IMR-90 (cell line): ENCODE measurements at regions not wholly inside any gene's neighbourhood (a gene's known extent, or its start where the extent isn't known, plus 50 kb on each side); places are given as distances from the start of the nearest gene placed in this dataset.
A peak's percentile ranks its signal among the peaks of the same experiment; 100 is the strongest.

Experiments used
- ATAC-seq: fragments of 200-7000 bp; cut with Tn5 transposase; 2 replicates; pipeline ENCODE4 v1.9.1; 2020; ENCODE audit warnings: low read depth, mild to moderate bottlenecking, moderate library complexity
- BruUV-seq: library from RNA; stranded (reverse); fragments of 400-500 nt; replicated peaks from 2 replicates; lab custom pipeline; 2021; lab: Mats Ljungman, UMichigan
- CTCF ChIA-PET: fragments of 300-600 bp; formaldehyde crosslinking; extraction: SDS; loops from one replicate; lab custom pipeline; 2021; ENCODE audit warnings: antibody characterized with exemption; lab: Yijun Ruan, JAX
- POLR2A ChIA-PET: fragments of 300-600 bp; sonication (Branson Sonifier 250); formaldehyde crosslinking; loops from one replicate; lab custom pipeline; 2022; ENCODE audit warnings: antibody characterized with exemption; ENCODE audit not compliant: unreplicated experiment; lab: Charles Lee
- DNase-seq: peaks from one replicate; pipeline ENCODE4 v3.0.0; 2013
- H2AFZ ChIP-seq: replicated peaks from 2 replicates; pipeline ENCODE3; 2013; ENCODE audit warnings: low read length, mild to moderate bottlenecking; ENCODE audit not compliant: poor library complexity
- H2AK5ac ChIP-seq: 2 replicates; pipeline ENCODE4 v1.6.1; 2013; ENCODE audit warnings: low read depth, low read length, inconsistent platforms
- H2AK9ac ChIP-seq: replicated peaks from 2 replicates; pipeline ENCODE3; 2013; ENCODE audit warnings: mild to moderate bottlenecking, low read depth, low read length, moderate library complexity; ENCODE audit not compliant: poor library complexity
- H2BK120ac ChIP-seq: 2 replicates; pipeline ENCODE4 v1.6.1; 2013; ENCODE audit warnings: low read depth, low read length, inconsistent platforms
- H2BK15ac ChIP-seq: 3 replicates; pipeline ENCODE4 v1.6.1; 2013; ENCODE audit warnings: low read depth, low read length, inconsistent platforms
- H2BK20ac ChIP-seq: 2 replicates; pipeline ENCODE4 v1.6.1; 2013; ENCODE audit warnings: low read depth, mild to moderate bottlenecking, inconsistent platforms, low read length, moderate library complexity
- H2BK5ac ChIP-seq: 2 replicates; pipeline ENCODE4 v1.6.1; 2013; ENCODE audit warnings: mild to moderate bottlenecking, low read depth, low read length, inconsistent platforms; ENCODE audit not compliant: poor library complexity, severe bottlenecking
- H3K14ac ChIP-seq: replicated peaks from 2 replicates; pipeline ENCODE4 v1.6.1; 2013; ENCODE audit warnings: low read depth, low read length, inconsistent platforms
- H3K18ac ChIP-seq: 2 replicates; pipeline ENCODE4 v1.6.1; 2013; ENCODE audit warnings: low read depth, low read length, control low read depth
- H3K23ac ChIP-seq: 2 replicates; pipeline ENCODE4 v1.6.1; 2013; ENCODE audit warnings: low read depth, low read length, inconsistent platforms
- H3K27ac ChIP-seq: 2 replicates; pipeline ENCODE4 v1.5.1; 2013; ENCODE audit warnings: mild to moderate bottlenecking, control low read depth, low read length; ENCODE audit not compliant: insufficient read depth
- H3K27me3 ChIP-seq: 2 replicates; pipeline ENCODE4 v1.6.1; 2013; ENCODE audit warnings: low read length; ENCODE audit not compliant: control insufficient read depth, insufficient read depth
- H3K36me3 ChIP-seq: 2 replicates; pipeline ENCODE4 v1.6.1; 2013; ENCODE audit warnings: low read length, mixed read lengths; ENCODE audit not compliant: control insufficient read depth, insufficient read depth
- H3K4ac ChIP-seq: 2 replicates; pipeline ENCODE4 v1.6.1; 2013; ENCODE audit warnings: low read depth, low read length, inconsistent platforms
- H3K4me1 ChIP-seq: 2 replicates; pipeline ENCODE4 v1.6.1; 2013; ENCODE audit warnings: low read length, mixed read lengths; ENCODE audit not compliant: control insufficient read depth, insufficient read depth
- H3K4me2 ChIP-seq: 2 replicates; pipeline ENCODE4 v1.6.1; 2013; ENCODE audit warnings: low read depth, mild to moderate bottlenecking, control low read depth, low read length, moderate library complexity
- H3K4me3 ChIP-seq: 2 replicates; pipeline ENCODE4 v1.5.1; 2013; ENCODE audit warnings: low read depth, mild to moderate bottlenecking, control low read depth, low read length, moderate library complexity; ENCODE audit not compliant: insufficient read depth
- H3K56ac ChIP-seq: 2 replicates; pipeline ENCODE4 v1.6.1; 2013; ENCODE audit warnings: low read length, inconsistent platforms; ENCODE audit not compliant: insufficient read depth; ENCODE audit errors: extremely low read depth
- H3K79me1 ChIP-seq, 2 experiments: 2 replicates each; pipeline ENCODE4 v1.6.1; 2013; ENCODE audit warnings: low read length in 2 of 2, inconsistent platforms in 1 of 2, low read depth in 1 of 2
- H3K9ac ChIP-seq: 2 replicates; pipeline ENCODE4 v1.6.1; 2013; ENCODE audit warnings: low read depth, low read length, control low read depth
- H3K9me1 ChIP-seq: 2 replicates; pipeline ENCODE4 v1.6.1; 2013; ENCODE audit warnings: low read length, inconsistent platforms; ENCODE audit not compliant: insufficient read depth
- H3K9me3 ChIP-seq: 2 replicates; pipeline ENCODE4 v1.6.1; 2013; ENCODE audit warnings: low read length; ENCODE audit not compliant: control insufficient read depth, insufficient read depth
- H4K20me1 ChIP-seq: 2 replicates; pipeline ENCODE4 v1.6.1; 2013; ENCODE audit warnings: low read length, inconsistent platforms; ENCODE audit not compliant: insufficient read depth
- H4K5ac ChIP-seq: 2 replicates; pipeline ENCODE4 v1.6.1; 2013; ENCODE audit warnings: mild to moderate bottlenecking, low read depth, low read length, control low read depth
- H4K8ac ChIP-seq, 2 experiments: 2 replicates each; pipeline ENCODE4 v1.6.1; 2013; ENCODE audit warnings: low read depth in 2 of 2, low read length in 2 of 2, control low read depth in 1 of 2, inconsistent platforms in 1 of 2
- H4K91ac ChIP-seq: 2 replicates; pipeline ENCODE4 v1.6.1; 2013; ENCODE audit warnings: low read depth, low read length, inconsistent platforms; ENCODE audit not compliant: insufficient read depth
- BHLHE40 ChIP-seq: fragments of 150-350 bp; IDR thresholded peaks from 2 replicates; pipeline ENCODE4 v1.6.1; 2016; ENCODE audit warnings: mild to moderate bottlenecking, low read depth, low read length
- CEBPB ChIP-seq: IDR thresholded peaks from 2 replicates; pipeline ENCODE4 v1.6.1; 2012; ENCODE audit warnings: low read depth, low read length, improper control_type of control experiment
- CHD1 ChIP-seq: IDR thresholded peaks from 2 replicates; pipeline ENCODE4 v1.6.1; 2012; ENCODE audit warnings: low read depth, low read length, improper control_type of control experiment
- CTCF ChIP-seq: conservative IDR thresholded peaks from 2 replicates; pipeline ENCODE4 v1.5.1; 2012; ENCODE audit warnings: mild to moderate bottlenecking, low read depth, low read length, improper control_type of control experiment
- FOS ChIP-seq: fragments of 150-350 bp; IDR thresholded peaks from 2 replicates; pipeline ENCODE4 v1.6.1; 2016; ENCODE audit warnings: low read depth, low read length
- MAFK ChIP-seq: IDR thresholded peaks from 2 replicates; pipeline ENCODE4 v1.6.1; 2012; ENCODE audit warnings: low read depth, low read length, improper control_type of control experiment
- MAZ ChIP-seq: IDR thresholded peaks from 2 replicates; pipeline ENCODE4 v1.6.1; 2012; ENCODE audit warnings: low read depth, mild to moderate bottlenecking, low read length, improper control_type of control experiment, moderate library complexity, borderline replicate concordance
- MXI1 ChIP-seq: IDR thresholded peaks from 2 replicates; pipeline ENCODE4 v1.6.1; 2012; ENCODE audit warnings: low read depth, mild to moderate bottlenecking, low read length, moderate library complexity, borderline replicate concordance
- NFE2L2 ChIP-seq: fragments of 150-350 bp; IDR thresholded peaks from 2 replicates; pipeline ENCODE4 v1.6.1; 2016; ENCODE audit warnings: low read depth, mild to moderate bottlenecking, low read length
- POLR2A ChIP-seq: IDR thresholded peaks from 2 replicates; pipeline ENCODE4 v1.6.1; 2012; ENCODE audit warnings: mild to moderate bottlenecking, low read depth, low read length
- RAD21 ChIP-seq: IDR thresholded peaks from 2 replicates; pipeline ENCODE4 v1.6.1; 2012; ENCODE audit warnings: low read length, improper control_type of control experiment
- RCOR1 ChIP-seq: IDR thresholded peaks from 2 replicates; pipeline ENCODE4 v1.6.1; 2012; ENCODE audit warnings: mild to moderate bottlenecking, low read length, improper control_type of control experiment; ENCODE audit not compliant: insufficient replicate concordance
- RFX5 ChIP-seq: IDR thresholded peaks from 2 replicates; pipeline ENCODE4 v1.8.0; 2012; ENCODE audit warnings: low read depth, mild to moderate bottlenecking, low read length, moderate library complexity
- SMC3 ChIP-seq: fragments of 150-350 bp; IDR thresholded peaks from 2 replicates; pipeline ENCODE4 v1.6.1; 2016; ENCODE audit warnings: low read depth, mild to moderate bottlenecking, antibody characterized with exemption, low read length, moderate library complexity
- USF2 ChIP-seq: fragments of 150-350 bp; IDR thresholded peaks from 2 replicates; pipeline ENCODE4 v1.6.1; 2017; ENCODE audit warnings: mild to moderate bottlenecking, antibody characterized with exemption, low read length, low read depth
- WGBS, 2 experiments: methylation state at CpG; one replicate each; pipeline versions ENCODE4 v1.1.5 to v1.1.7; 2013; ENCODE audit warnings: missing lambda C conversion rate in 2 of 2; ENCODE audit not compliant: insufficient read length in 1 of 2; ENCODE audit errors: extremely low coverage in 2 of 2; 5-methylcytosine and 5-hydroxymethylcytosine counted together
- dilution Hi-C: fragments of 300-500 bp; cut with HindIII; formaldehyde crosslinking; loops from one replicate; pipeline ENCODE4 v1.14.3; 2018; ENCODE audit warnings: low sequenced_read_pairs; ENCODE audit not compliant: unreplicated experiment
- in situ Hi-C: fragments of 300-500 bp; cut with MboI; formaldehyde crosslinking; loops from 3 replicates; pipeline ENCODE4 v1.14.3; 2019; ENCODE audit warnings: low sequenced_read_pairs, inconsistent platforms, mixed read lengths
- intact Hi-C: fragments of 100-400 bp; cut with micrococcal nuclease; formaldehyde crosslinking; loops from 2 replicates; pipeline ENCODE4 v1.10.0; 2022

- H3K4me3 ChIP-seq = no peak overlapping the region
- H3K27ac ChIP-seq = peak overlapping the region; percentile 26; the same call in 1 of the 2 replicates
- DNase-seq (no peak), ATAC-seq (no peak)
- H3K14ac ChIP-seq = peak overlapping the region; percentile 42; the same call in 1 of the 2 replicates
- CTCF ChIA-PET = no interaction called here
- H4K91ac ChIP-seq = peak overlapping the region; percentile 57
- in situ Hi-C loops = no loop called here
- no peaks in the 10 kb centered on the region for H4K20me1 ChIP-seq
- peak overlapping the region; percentile 47 to 62; a peak in 3 of 4 replicates for H4K8ac ChIP-seq
- peaks cover 6% of the 10 kb centered on the region for H3K9me1 ChIP-seq
- H3K4ac ChIP-seq = peak overlapping the region; percentile 52
- dilution Hi-C loops = no loop called here
- H2AK5ac ChIP-seq = peak overlapping the region; percentile 31; the same call in 1 of the 2 replicates
- no peak overlapping the region for H2AK9ac ChIP-seq
- peak overlapping the region; percentile 28 for H2BK120ac ChIP-seq
- H3K18ac ChIP-seq = peak overlapping the region; percentile 40
- H3K9me3 ChIP-seq = no peaks in the 10 kb centered on the region
- peak overlapping the region; percentile 39 for H2AFZ ChIP-seq
- no peaks in the 10 kb centered on the region for H3K36me3 ChIP-seq
- no peak overlapping the region for H3K56ac ChIP-seq
- H3K4me1 ChIP-seq = peaks cover 11% of the 10 kb centered on the region
- H3K79me1 ChIP-seq = no peaks in the 10 kb centered on the region
- POLR2A ChIA-PET = no interaction called here
- peak overlapping the region; percentile 15; the same call in 1 of the 3 replicates for H2BK15ac ChIP-seq
- no peak overlapping the region for H2BK5ac ChIP-seq
- peak overlapping the region; percentile 30; the same call in 1 of the 2 replicates for H2BK20ac ChIP-seq
- no peak overlapping the region for H3K4me2 ChIP-seq
- intact Hi-C loops = loop anchor here (5.0 kb wide), 1 partner anchor 149 kb away; the partner anchor contains the start of gene FNBP4
- peak overlapping the region; percentile 52 for H4K5ac ChIP-seq
- no TSS peak for BruUV-seq
- H3K27me3 ChIP-seq = no peaks in the 10 kb centered on the region
- H3K23ac ChIP-seq = no peak overlapping the region
- H3K9ac ChIP-seq = no peak overlapping the region
- WGBS, 2 experiments = no CpG with 5 or more reads among the region's 9 CpGs
- TF ChIP-seq CTCF = no peak
- TF ChIP-seq MAFK = no peak
- no peak for TF ChIP-seq CHD1
- no peak for TF ChIP-seq RAD21
- no peak for TF ChIP-seq RFX5
- TF ChIP-seq NFE2L2 = no peak
- no peak for TF ChIP-seq CEBPB
- no peak for TF ChIP-seq MAZ
- TF ChIP-seq BHLHE40 = no peak
- TF ChIP-seq MXI1 = no peak
- TF ChIP-seq USF2 = no peak
- TF ChIP-seq SMC3 = no peak
- no peak for TF ChIP-seq POLR2A
- no peak for TF ChIP-seq FOS
- TF ChIP-seq RCOR1 = no peak
These were observed 64.0 kb upstream of the PTPRJ start for GRCh38 chr11:47916361-47916841.
